ENCODE measurements at regions not wholly inside any gene's neighbourhood (a gene's known extent, or its start where the extent isn't known, plus 50 kb on each side); places are given as distances from the start of the nearest gene placed in this dataset.
A peak's percentile ranks its signal among the peaks of the same experiment; 100 is the strongest.
"Not testable (repeated sequence)": the region's sequence is repeated elsewhere in the genome, so short reads cannot be mapped to it uniquely, and the experiment has no call there.

DNA sequence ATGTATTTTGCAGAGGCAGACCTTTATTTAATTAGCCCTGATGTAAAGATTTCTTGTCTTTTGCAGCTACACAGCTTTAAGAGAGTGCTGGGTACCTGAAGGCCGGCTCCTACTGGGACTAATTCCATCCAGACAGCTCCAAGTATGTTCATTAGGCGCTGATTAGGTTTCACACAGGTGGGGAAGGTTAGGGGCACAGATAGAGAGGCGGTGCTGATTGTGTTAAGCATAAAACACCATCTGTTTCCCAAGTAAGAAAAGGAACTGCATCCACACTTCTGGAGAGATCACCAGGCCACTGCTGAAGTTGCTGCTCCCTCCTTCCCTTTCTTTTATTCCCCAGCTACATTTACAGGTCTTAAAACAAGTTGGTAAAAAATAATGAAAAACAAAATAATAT lies 349.5 kb downstream of the ZIC3 start:
- no peak for ATAC-seq (ENCODE audit: low read depth in 2 of 2)
- no peak for DNase-seq
- H3K36me3 Mint-ChIP-seq, result no peaks in the 10 kb centered on the region
- peaks cover 0 to 5% (median 0%) of the 10 kb centered on the region in 3 donors for H3K27me3 Mint-ChIP-seq
- peak overlapping the region in 1 of 6 donors; percentile 24 for H3K27ac Mint-ChIP-seq
- H3K4me1 Mint-ChIP-seq, result no peaks in the 10 kb centered on the region
- no peak overlapping the region for H3K4me3 Mint-ChIP-seq
- H3K9me3 Mint-ChIP-seq, result peaks cover 0 to 10% (median 3%) of the 10 kb centered on the region in 7 donors

DNA sequence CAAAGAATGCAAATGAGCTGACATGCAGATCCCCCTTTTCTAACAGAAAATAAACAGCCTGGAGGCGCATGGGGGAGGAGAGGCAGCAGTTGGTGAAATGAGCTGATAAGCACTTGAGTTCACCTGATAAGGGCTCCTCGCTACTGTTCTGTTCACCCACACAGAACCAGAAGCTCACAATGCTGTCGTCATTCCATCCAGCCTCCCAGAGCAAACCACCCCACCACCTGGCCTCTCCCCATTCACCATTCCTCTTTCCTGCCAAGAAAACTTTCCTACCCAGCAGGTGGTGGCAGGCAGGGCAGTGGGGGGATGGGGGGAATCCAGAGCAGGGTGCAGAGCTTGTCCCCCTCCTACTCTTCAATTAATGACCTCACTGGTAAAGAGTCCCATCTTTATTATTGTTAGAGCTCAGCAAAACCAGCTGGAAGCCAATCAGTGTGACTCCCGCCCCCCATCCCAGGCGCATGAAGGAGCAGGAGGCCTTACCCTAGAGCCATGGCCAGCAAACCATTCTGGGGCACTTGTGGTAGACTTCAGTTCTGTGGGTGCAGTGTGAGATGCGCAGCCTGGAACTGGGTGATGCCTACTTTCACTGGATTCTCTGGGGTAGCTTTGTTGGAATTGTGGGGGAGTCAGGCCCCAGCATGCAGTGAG lies 350.3 kb downstream of the ZIC3 start:
- DNase-seq, result no peak
- H3K36me3 Mint-ChIP-seq, result no peaks in the 10 kb centered on the region
- no peak overlapping the region for H3K27ac Mint-ChIP-seq
- no peak for ATAC-seq (ENCODE audit: low read depth in 2 of 2)
- H3K9me3 Mint-ChIP-seq, result peaks cover 0 to 10% (median 3%) of the 10 kb centered on the region in 7 donors
- H3K4me1 Mint-ChIP-seq, result no peaks in the 10 kb centered on the region
- peaks cover 0 to 5% (median 0%) of the 10 kb centered on the region in 3 donors for H3K27me3 Mint-ChIP-seq
- no peak overlapping the region for H3K4me3 Mint-ChIP-seq

DNA sequence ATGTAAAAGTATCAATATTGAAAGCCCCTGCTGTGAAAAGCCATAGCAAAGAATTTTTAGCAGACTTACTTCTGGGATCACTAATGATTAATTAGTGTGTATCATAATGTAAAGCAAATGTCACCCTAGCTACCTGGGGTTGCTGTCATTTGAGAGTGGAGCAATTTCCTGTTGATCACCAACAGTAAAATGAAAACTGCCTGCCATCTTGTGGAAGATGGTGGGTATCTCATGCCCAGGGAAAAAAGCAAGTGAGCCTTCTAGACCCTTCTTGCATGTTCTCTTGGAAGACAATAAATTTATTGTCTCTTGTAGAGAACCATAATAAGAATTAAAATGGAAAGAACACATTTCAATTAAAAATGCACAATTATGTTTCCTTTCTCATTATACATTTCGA lies 360.2 kb downstream of the ZIC3 start:
- Mint-ChIP-seq H3K36me3 (no peaks in the 10 kb centered on the region), H3K4me3 (no peak overlapping the region), H3K27me3 (no peaks in the 10 kb centered on the region), H3K27ac (no peak overlapping the region), H3K4me1 (no peaks in the 10 kb centered on the region), H3K9me3 (peaks cover 0 to 2% (median 0%) of the 10 kb centered on the region in 7 donors)
- no peak for DNase-seq
- ATAC-seq (ENCODE audit: low read depth in 2 of 2), result no peak

DNA sequence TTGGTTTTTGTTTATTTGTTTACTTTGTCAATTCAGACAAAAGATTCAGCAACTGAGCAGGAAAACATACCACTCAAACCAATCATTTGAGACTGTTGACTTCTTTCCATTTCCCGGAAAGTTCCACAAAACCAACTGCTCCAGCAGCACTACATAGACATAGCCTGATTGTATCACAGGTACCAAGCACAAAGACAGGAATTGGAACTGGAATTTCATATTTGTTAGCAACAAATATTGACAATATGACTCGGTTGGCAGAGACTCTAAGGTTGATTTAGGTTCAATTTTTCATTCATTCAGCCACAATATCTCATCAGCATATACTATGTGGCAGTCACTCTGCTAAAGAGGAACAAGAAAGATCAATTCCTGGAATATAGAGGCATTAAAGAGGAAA lies 364.0 kb downstream of the ZIC3 start:
- Mint-ChIP-seq H3K27ac (no peak overlapping the region), H3K27me3 (no peaks in the 10 kb centered on the region), H3K9me3 (peaks cover 0 to 11% (median 7%) of the 10 kb centered on the region in 7 donors), H3K4me1 (no peaks in the 10 kb centered on the region), H3K4me3 (no peak overlapping the region), H3K36me3 (peaks cover 0 to 4% of the 10 kb centered on the region in 2 donors)
- no peak for DNase-seq
- no peak for ATAC-seq (ENCODE audit: low read depth in 2 of 2)

DNA sequence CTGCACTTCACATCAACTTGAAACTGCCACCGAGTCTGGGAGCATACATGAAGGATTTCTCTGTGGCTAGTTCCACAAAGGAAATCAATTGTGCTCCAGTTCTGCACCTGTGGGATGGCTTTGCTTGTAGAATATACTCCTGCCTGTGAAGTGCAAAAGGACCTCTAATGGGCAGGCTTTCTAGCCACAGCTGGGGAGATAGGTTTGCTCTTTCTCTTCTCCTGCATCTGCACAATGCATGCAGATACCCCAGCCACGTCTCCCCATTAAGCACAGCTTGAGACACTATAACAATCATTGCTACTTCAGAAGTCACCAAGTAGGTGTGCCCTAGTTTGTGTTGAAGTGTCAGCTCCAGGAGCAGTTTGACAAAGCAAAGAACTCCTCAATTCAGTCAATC lies 364.6 kb downstream of the ZIC3 start:
- Mint-ChIP-seq H3K27ac (no peak overlapping the region), H3K27me3 (no peaks in the 10 kb centered on the region), H3K4me3 (no peak overlapping the region), H3K36me3 (peaks cover 0 to 4% of the 10 kb centered on the region in 2 donors), H3K4me1 (no peaks in the 10 kb centered on the region), H3K9me3 (peaks cover 0 to 14% (median 7%) of the 10 kb centered on the region in 7 donors)
- ATAC-seq (ENCODE audit: low read depth in 2 of 2), result no peak
- DNase-seq, result no peak

DNA sequence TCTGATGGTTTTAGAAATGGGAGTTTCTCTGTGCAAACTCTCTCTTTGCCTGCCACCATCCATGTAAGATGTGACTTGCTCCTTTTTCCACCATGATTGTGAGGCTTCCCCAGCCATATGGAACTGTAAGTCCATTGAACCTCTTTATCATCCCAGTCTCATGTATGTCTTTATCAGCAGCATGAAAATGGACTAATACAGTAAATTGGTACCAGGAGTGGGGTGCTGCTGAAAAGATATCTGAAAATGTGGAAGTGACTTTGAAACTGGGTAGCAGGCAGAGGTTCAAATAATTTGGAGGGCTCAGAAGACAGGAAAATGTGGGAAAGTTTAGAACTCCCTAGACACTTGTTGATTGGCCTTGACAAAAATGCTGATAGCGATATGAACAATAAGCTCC lies 368.3 kb downstream of the ZIC3 start:
- H3K27me3 Mint-ChIP-seq; DNase-seq; H3K4me1 Mint-ChIP-seq; H3K4me3 Mint-ChIP-seq; H3K36me3 Mint-ChIP-seq; ATAC-seq (ENCODE audit: low read depth in 2 of 2); H3K27ac Mint-ChIP-seq: not testable (repeated sequence)
- H3K9me3 Mint-ChIP-seq, result peaks cover 0 to 24% (median 18%) of the 10 kb centered on the region in 7 donors

DNA sequence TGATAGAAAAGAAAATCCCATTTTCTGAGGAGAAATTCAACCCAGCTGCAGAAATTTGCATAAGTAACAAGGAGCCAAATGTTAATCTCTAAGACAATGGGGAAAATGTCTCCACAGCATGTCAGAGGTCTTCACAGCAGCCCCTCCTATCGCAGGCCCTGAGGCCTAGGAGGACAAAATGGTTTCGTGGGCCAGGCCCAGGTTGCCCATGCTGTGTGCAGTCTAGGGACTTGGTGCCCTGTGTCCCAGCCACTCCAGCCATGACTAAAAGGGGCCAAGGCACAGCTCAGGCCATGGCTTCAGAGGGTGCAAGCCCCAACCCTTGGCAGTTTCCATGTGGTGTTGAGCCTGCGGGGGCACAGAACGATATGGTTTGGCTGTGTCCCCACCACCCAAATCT lies 369.0 kb downstream of the ZIC3 start:
- H3K4me1 Mint-ChIP-seq; H3K36me3 Mint-ChIP-seq; ATAC-seq (ENCODE audit: low read depth in 2 of 2); DNase-seq; H3K27ac Mint-ChIP-seq; H3K27me3 Mint-ChIP-seq; H3K4me3 Mint-ChIP-seq: not testable (repeated sequence)
- H3K9me3 Mint-ChIP-seq, result peaks cover 0 to 24% (median 18%) of the 10 kb centered on the region in 7 donors

DNA sequence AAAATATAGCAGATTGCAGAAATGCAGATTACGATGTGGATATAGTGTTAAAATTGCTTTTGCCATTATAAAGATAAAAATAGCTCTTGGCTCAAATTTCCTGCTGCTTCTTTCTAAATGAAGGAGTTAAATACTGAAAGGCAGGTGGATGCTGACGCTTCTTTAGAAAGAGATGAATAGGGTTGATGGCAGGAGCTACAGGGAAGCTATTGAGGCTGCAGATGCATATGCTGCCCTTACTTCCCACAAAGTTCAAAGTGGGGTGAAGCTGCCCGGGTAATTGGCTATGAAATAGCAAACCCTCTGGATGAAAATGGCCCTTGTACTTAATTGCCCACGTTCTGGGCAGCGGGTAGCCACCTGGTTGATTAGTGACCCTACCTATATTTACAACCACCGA lies 379.5 kb downstream of the ZIC3 start:
- Mint-ChIP-seq H3K4me3 (no peak overlapping the region), H3K27me3 (no peaks in the 10 kb centered on the region), H3K4me1 (no peaks in the 10 kb centered on the region), H3K36me3 (no peaks in the 10 kb centered on the region), H3K27ac (no peak overlapping the region), H3K9me3 (peaks cover 0 to 30% (median 7%) of the 10 kb centered on the region in 7 donors)
- no peak for ATAC-seq (ENCODE audit: low read depth in 2 of 2)
- DNase-seq, result no peak

DNA sequence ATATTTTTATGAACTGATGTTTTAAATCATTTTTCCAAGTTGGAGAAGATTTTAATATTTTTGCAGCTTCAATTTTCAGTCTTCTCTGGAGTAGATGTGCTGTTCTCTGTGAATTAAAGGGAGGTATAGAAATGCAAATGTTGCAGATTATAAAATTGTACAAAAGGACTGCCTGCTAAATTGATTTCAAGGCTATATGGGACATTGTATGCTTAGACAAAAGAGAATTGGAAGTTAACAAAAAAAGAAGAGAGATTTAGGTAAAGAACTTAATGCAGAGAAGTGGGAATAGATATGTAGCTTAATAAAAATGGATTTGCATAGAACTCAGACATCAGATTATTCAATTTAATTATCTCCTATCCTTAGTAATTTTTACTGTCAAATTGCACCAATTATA lies 403.3 kb downstream of the ZIC3 start:
- Mint-ChIP-seq H3K27ac (no peak overlapping the region), H3K4me3 (no peak overlapping the region), H3K4me1 (no peaks in the 10 kb centered on the region), H3K9me3 (peaks cover 2 to 13% (median 6%) of the 10 kb centered on the region in 7 donors), H3K36me3 (no peaks in the 10 kb centered on the region), H3K27me3 (no peaks in the 10 kb centered on the region)
- no peak for DNase-seq
- ATAC-seq (ENCODE audit: low read depth in 2 of 2), result no peak

DNA sequence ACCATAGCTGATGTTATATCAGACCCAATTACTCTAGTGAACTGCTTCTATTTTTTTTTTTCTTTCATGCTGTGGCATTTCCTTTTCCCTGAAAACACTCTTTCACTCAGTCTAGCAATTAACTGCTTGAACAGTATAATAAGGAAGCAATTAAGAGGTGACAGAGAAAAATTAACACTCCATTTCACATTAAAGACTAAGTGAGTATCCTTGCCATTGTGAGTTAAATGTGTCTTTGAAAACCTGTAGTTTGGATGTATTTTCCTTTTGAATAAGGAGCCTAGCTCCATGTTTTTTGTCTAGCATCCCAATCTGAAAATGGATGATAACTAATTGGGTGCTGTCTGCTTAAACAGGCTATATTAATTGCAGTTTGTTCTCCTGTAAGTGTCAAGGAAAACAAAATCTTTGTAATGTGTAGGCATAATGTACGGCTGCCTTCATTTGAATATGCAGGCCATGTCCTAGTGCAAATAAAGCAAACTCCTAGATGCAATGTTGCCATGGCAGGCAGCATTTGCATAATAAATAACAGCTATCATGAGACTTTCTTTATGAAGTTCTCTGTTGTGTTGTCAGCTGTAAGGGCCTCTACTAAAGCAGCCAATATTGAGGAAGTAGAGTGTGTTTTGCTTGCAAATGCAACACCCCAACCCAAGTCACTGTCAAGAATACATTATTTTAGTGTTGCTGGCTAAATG lies 416.7 kb downstream of the ZIC3 start:
- DNase-seq, result no peak
- Mint-ChIP-seq H3K27ac (no peak overlapping the region), H3K4me3 (no peak overlapping the region), H3K4me1 (no peaks in the 10 kb centered on the region), H3K27me3 (no peaks in the 10 kb centered on the region), H3K36me3 (no peaks in the 10 kb centered on the region), H3K9me3 (peaks cover 0 to 5% (median 0%) of the 10 kb centered on the region in 7 donors)
- ATAC-seq (ENCODE audit: low read depth in 2 of 2), result no peak

DNA sequence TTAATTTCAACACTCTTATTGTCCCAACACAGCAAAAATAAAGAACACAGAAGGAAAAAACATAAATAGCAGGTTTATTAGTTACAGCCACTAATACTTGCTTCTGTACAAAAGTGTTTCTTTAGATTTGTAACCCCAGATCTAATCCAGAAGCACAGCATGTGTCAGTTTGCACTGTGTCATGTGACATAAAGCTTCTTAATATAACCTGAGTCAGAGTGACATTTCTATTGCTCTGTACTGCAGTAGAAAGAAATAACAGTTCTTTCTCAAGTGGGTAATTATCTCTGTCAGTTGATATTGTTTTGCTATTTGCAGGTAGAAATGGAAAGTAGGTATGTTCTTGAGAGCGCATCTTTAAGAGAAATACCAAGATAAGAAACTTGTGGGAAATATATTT lies 422.5 kb downstream of the ZIC3 start:
- H3K9me3 Mint-ChIP-seq, result peaks cover 0 to 9% (median 0%) of the 10 kb centered on the region in 7 donors
- no peak for ATAC-seq (ENCODE audit: low read depth in 2 of 2)
- H3K36me3 Mint-ChIP-seq, result no peaks in the 10 kb centered on the region
- no peak overlapping the region for H3K27ac Mint-ChIP-seq
- no peak for DNase-seq
- H3K4me3 Mint-ChIP-seq, result no peak overlapping the region
- H3K27me3 Mint-ChIP-seq, result no peaks in the 10 kb centered on the region
- H3K4me1 Mint-ChIP-seq, result no peaks in the 10 kb centered on the region

DNA sequence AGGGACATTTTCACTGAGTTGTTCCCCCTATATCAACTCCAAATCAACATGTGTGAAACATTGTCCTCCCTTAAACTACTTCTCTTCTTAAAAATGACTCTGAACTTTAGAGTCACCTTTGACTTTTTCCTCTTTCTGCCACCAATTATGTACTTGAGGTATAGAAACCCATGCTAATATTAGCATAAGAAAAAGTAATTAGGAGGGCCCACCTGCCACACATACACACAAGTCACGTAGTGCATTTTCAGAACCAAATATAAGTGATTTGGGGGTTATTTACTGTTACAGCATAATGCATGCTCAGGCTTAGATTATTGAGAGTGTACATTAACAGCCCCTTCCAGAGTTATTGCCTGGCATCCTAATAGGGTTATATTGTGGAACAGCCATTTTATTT lies 432.7 kb downstream of the ZIC3 start:
- DNase-seq, result no peak
- peaks cover 0 to 9% (median 0%) of the 10 kb centered on the region in 3 donors for H3K27me3 Mint-ChIP-seq
- H3K27ac Mint-ChIP-seq, result no peak overlapping the region
- no peaks in the 10 kb centered on the region for H3K4me1 Mint-ChIP-seq
- ATAC-seq (ENCODE audit: low read depth in 2 of 2), result no peak
- H3K9me3 Mint-ChIP-seq, result peaks cover 0 to 2% (median 0%) of the 10 kb centered on the region in 7 donors
- H3K36me3 Mint-ChIP-seq, result no peaks in the 10 kb centered on the region
- no peak overlapping the region for H3K4me3 Mint-ChIP-seq

DNA sequence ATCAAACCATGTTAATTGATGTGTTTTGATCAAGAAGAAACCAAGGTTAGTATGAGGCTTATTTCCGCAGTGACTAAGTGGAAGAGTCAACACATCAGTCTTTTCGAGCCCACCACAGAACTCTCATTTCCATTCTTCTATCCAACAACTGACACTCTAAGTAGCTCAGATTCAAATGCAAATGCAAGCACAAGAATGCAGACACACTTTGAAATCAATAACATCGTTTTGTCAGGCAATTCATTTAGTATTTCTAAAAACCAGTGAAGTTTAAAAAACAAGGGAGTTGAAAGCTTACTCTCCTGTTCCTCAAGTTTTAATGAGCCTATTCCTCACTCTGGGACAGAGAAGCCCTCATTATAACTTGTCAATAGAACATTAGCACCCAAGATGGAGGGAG lies 433.1 kb downstream of the ZIC3 start:
- Mint-ChIP-seq H3K36me3 (no peaks in the 10 kb centered on the region), H3K27ac (no peak overlapping the region), H3K9me3 (peaks cover 0 to 2% (median 0%) of the 10 kb centered on the region in 7 donors), H3K4me1 (no peaks in the 10 kb centered on the region), H3K4me3 (no peak overlapping the region), H3K27me3 (peaks cover 0 to 9% (median 0%) of the 10 kb centered on the region in 3 donors)
- DNase-seq, result no peak
- ATAC-seq (ENCODE audit: low read depth in 2 of 2), result no peak

DNA sequence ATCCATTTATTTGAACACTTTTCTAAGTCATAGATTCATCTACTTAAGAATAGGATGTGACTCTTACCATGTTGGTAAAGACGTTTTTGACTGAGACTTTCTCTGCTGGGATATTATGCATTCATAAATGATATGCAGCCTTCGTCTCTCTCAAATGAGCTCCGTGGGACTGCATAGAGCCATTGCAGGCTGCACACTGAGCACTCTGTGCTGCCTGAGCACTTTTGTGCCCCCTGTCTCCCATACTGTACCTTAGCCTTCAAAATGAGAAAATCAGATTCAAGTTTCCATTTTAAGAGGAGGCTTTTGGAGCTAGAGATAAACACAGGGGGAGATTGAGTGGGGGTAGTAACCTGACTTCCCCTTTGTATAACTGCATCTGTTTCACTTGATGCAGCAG lies 433.6 kb downstream of the ZIC3 start:
- H3K27me3 Mint-ChIP-seq, result peaks cover 0 to 9% (median 0%) of the 10 kb centered on the region in 3 donors
- H3K4me3 Mint-ChIP-seq, result no peak overlapping the region

More for the DNA sequence above, 433.6 kb downstream of the ZIC3 start:
- no peak overlapping the region for H3K27ac Mint-ChIP-seq
- no peak for ATAC-seq (ENCODE audit: low read depth in 2 of 2)
- H3K9me3 Mint-ChIP-seq, result peaks cover 0 to 2% (median 0%) of the 10 kb centered on the region in 7 donors
- no peaks in the 10 kb centered on the region for H3K36me3 Mint-ChIP-seq
- DNase-seq, result no peak
- no peaks in the 10 kb centered on the region for H3K4me1 Mint-ChIP-seq

Data from naive B cell (primary cell).